ENCODE measurements at regions not wholly inside any gene's neighbourhood (a gene's known extent, or its start where the extent isn't known, plus 50 kb on each side); places are given as distances from the start of the nearest gene placed in this dataset.

GRCh38 chr3:151611419-151611818 lies 122.3 kb upstream of the AADACL2 start (continued):
- TF ChIP-seq BACH1 (IDR thresholded peaks at IDR 0.05; ENCODE audit: low read length) (no peak), TBP (IDR thresholded peaks at IDR 0.05; ENCODE audit: low read depth, low read length) (no peak), GTF2F1 (IDR thresholded peaks at IDR 0.05; ENCODE audit: borderline replicate concordance, low read depth, low read length) (no peak)
- TF ChIP-seq, protein P1, sequence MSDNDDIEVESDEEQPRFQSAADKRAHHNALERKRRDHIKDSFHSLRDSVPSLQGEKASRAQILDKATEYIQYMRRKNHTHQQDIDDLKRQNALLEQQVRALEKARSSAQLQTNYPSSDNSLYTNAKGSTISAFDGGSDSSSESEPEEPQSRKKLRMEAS (IDR thresholded peaks at IDR 0.05): no peak
